ENCODE measurements at regions not wholly inside any gene's neighbourhood (a gene's known extent, or its start where the extent isn't known, plus 50 kb on each side); places are given as distances from the start of the nearest gene placed in this dataset.

- dilution Hi-C loops (cut with HindIII; ENCODE audit: low sequenced_read_pairs, unreplicated experiment) = no loop called here
- no peak overlapping the region for H4K5ac ChIP-seq (ENCODE audit: low read depth, low read length)
Observed at GRCh38 chr6:40185486-40185885, 251.2 kb upstream of the MOCS1 start.

More at GRCh38 chr6:40185486-40185885, 251.2 kb upstream of the MOCS1 start:
- intact Hi-C loops (cut with micrococcal nuclease) (no loop called here), in situ Hi-C loops (cut with MboI; ENCODE audit: low sequenced_read_pairs) (no loop called here)
- Histone ChIP-seq H2AFZ (replicated peaks; ENCODE audit: low read length, poor library complexity) (no peak overlapping the region), H3K4me2 (ENCODE audit: low read depth, low read length) (no peak overlapping the region), H3K4me3 (ENCODE audit: insufficient read depth, low read depth, low read length) (no peak overlapping the region), H3K79me1 (ENCODE audit: low read depth in 1 of 2, low read length in 2 of 2) (no peaks in the 10 kb centered on the region), H3K9me1 (ENCODE audit: insufficient read depth, low read length) (no peaks in the 10 kb centered on the region), H4K20me1 (ENCODE audit: insufficient read depth, low read length) (no peaks in the 10 kb centered on the region), H3K56ac (ENCODE audit: extremely low read depth, insufficient read depth, low read length) (no peak overlapping the region), H2BK120ac (ENCODE audit: low read depth, low read length) (no peak overlapping the region), H3K18ac (ENCODE audit: low read depth, low read length) (no peak overlapping the region), H2AK5ac (ENCODE audit: low read depth, low read length) (no peak overlapping the region), H3K27me3 (ENCODE audit: control insufficient read depth, insufficient read depth, low read length) (no peaks in the 10 kb centered on the region), H3K27ac (ENCODE audit: insufficient read depth, low read length) (no peak overlapping the region), H3K9ac (ENCODE audit: low read depth, low read length) (no peak overlapping the region), H4K8ac (ENCODE audit: low read depth in 2 of 2, low read length in 2 of 2) (no peak overlapping the region), H4K91ac (ENCODE audit: insufficient read depth, low read depth, low read length) (no peak overlapping the region), H3K4me1 (ENCODE audit: control insufficient read depth, insufficient read depth, low read length) (no peaks in the 10 kb centered on the region), H3K23ac (ENCODE audit: low read depth, low read length) (no peak overlapping the region), H3K4ac (ENCODE audit: low read depth, low read length) (no peak overlapping the region), H2AK9ac (replicated peaks; ENCODE audit: low read depth, low read length, poor library complexity) (no peak overlapping the region), H3K14ac (replicated peaks; ENCODE audit: low read depth, low read length) (no peak overlapping the region), H3K9me3 (ENCODE audit: control insufficient read depth, insufficient read depth, low read length) (peaks cover 6% of the 10 kb centered on the region), H2BK15ac (ENCODE audit: low read depth, low read length) (no peak overlapping the region), H3K36me3 (ENCODE audit: control insufficient read depth, insufficient read depth, low read length) (no peaks in the 10 kb centered on the region), H2BK20ac (ENCODE audit: low read depth, low read length) (no peak overlapping the region), H2BK5ac (ENCODE audit: low read depth, low read length, poor library complexity, severe bottlenecking) (no peak overlapping the region)
- ChIA-PET CTCF (no interaction called here), POLR2A (ENCODE audit: unreplicated experiment) (no interaction called here)
- WGBS, 2 experiments (ENCODE audit: extremely low coverage in 2 of 2, insufficient read length in 1 of 2) = no CpG with 5 or more reads among the region's 1 CpG
- BruUV-seq (replicated peaks) = no TSS peak
- no peak for TF ChIP-seq SMC3 (IDR thresholded peaks at IDR 0.05; ENCODE audit: low read depth, low read length)
- TF ChIP-seq MAFK (IDR thresholded peaks at IDR 0.05; ENCODE audit: low read depth, low read length) = no peak
- TF ChIP-seq NFE2L2 (IDR thresholded peaks at IDR 0.05; ENCODE audit: low read depth, low read length) = no peak
- TF ChIP-seq CTCF (conservative IDR thresholded peaks at IDR 0.05; ENCODE audit: low read depth, low read length) = no peak
- TF ChIP-seq MXI1 (IDR thresholded peaks at IDR 0.05; ENCODE audit: borderline replicate concordance, low read depth, low read length) = no peak
- TF ChIP-seq POLR2A (IDR thresholded peaks at IDR 0.05; ENCODE audit: low read depth, low read length) = no peak
- TF ChIP-seq FOS (IDR thresholded peaks at IDR 0.05; ENCODE audit: low read depth, low read length) = no peak
- no peak for TF ChIP-seq RAD21 (IDR thresholded peaks at IDR 0.05; ENCODE audit: low read length)
- no peak for TF ChIP-seq CEBPB (IDR thresholded peaks at IDR 0.05; ENCODE audit: low read depth, low read length)
- TF ChIP-seq MAZ (IDR thresholded peaks at IDR 0.05; ENCODE audit: borderline replicate concordance, low read depth, low read length) = no peak
- no peak for TF ChIP-seq RFX5 (IDR thresholded peaks at IDR 0.05; ENCODE audit: low read depth, low read length)
- TF ChIP-seq BHLHE40 (IDR thresholded peaks at IDR 0.05; ENCODE audit: low read depth, low read length) = no peak
- no peak for TF ChIP-seq CHD1 (IDR thresholded peaks at IDR 0.05; ENCODE audit: low read depth, low read length)
- no peak for TF ChIP-seq ELK1 (IDR thresholded peaks at IDR 0.05; ENCODE audit: borderline replicate concordance, low read depth, low read length)
- no peak for TF ChIP-seq RCOR1 (IDR thresholded peaks at IDR 0.05; ENCODE audit: insufficient replicate concordance, low read length)
- DNase-seq (no peak), ATAC-seq (ENCODE audit: low read depth) (no peak)

All from IMR-90 (cell line).